K562 (cell line): ENCODE measurements at regions not wholly inside any gene's neighbourhood (a gene's known extent, or its start where the extent isn't known, plus 50 kb on each side); places are given as distances from the start of the nearest gene placed in this dataset.

Source experiments
- ATAC-seq: fragments of 200-7000 bp; cut with Tn5 transposase; 3 replicates; pipeline ENCODE4 v1.9.1; 2020; ENCODE audit warnings: moderate library complexity
- BruUV-seq: library from RNA; stranded (reverse); fragments of 400-500 nt; replicated peaks from 2 replicates; lab custom pipeline; 2021; lab: Mats Ljungman, UMichigan
- CTCF ChIA-PET: fragments of 300-600 bp; formaldehyde crosslinking; extraction: SDS; loops from one replicate; lab custom pipeline; 2021; ENCODE audit warnings: low intra/inter-chr PET ratio; lab: Yijun Ruan, JAX
- POLR2A ChIA-PET: fragments of 300-600, 350-650 bp; sonication (Branson Sonifier 250); formaldehyde crosslinking; extraction: SDS; loops from one replicate; lab custom pipeline; 2021; ENCODE audit warnings: antibody characterized with exemption, inconsistent platforms; lab: Yijun Ruan, JAX
- DNase-seq, 4 experiments: peaks; one replicate each; pipeline versions ENCODE4 v3.0.0 to v3.0.0-alpha.2; 2011 to 2018; ENCODE audit warnings: low spot score in 3 of 4, mixed read lengths in 3 of 4; ENCODE audit errors: extremely low read depth in 1 of 4
- FAIRE-seq: peaks from 2 replicates; lab custom pipeline; 2011; peaks lifted over from hg19 to GRCh38; lab: Jason Lieb, UNC
- H2AFZ ChIP-seq: 2 replicates; pipeline ENCODE4 v1.6.0; 2011; ENCODE audit warnings: low read depth, low read length, control low read depth, inconsistent platforms
- H3K27ac ChIP-seq: fragments of 200-600 bp; 3 replicates; pipeline ENCODE4 v1.8.0; 2011; ENCODE audit warnings: low read depth, mild to moderate bottlenecking, control low read depth, inconsistent platforms, low read length, moderate library complexity, mixed read lengths; ENCODE audit errors: extremely low read depth
- H3K27me3 ChIP-seq, 2 experiments: fragments of 300-600 bp in 1 of 2; 2 replicates in 1 of 2; 3 replicates in 1 of 2; pipeline versions ENCODE4 v1.6.0 to v1.8.0; 2011; ENCODE audit warnings: inconsistent platforms in 2 of 2, low read length in 2 of 2, mild to moderate bottlenecking in 1 of 2, mixed read lengths in 1 of 2, moderate library complexity in 1 of 2; ENCODE audit not compliant: control insufficient read depth in 2 of 2, insufficient read depth in 2 of 2
- H3K36me3 ChIP-seq: fragments of 300-600 bp; 3 replicates; pipeline ENCODE4 v1.8.0; 2011; ENCODE audit warnings: mild to moderate bottlenecking, low read length, inconsistent platforms; ENCODE audit not compliant: control insufficient read depth, insufficient read depth
- H3K4me1 ChIP-seq, 2 experiments: fragments of 200-600 bp in 1 of 2; replicated peaks in 1 of 2; 2 replicates in 1 of 2; 3 replicates in 1 of 2; pipeline versions ENCODE4 v1.5.1 to v1.8.0; 2011; ENCODE audit warnings: inconsistent platforms in 2 of 2, low read length in 2 of 2, mild to moderate bottlenecking in 1 of 2, mixed read lengths in 1 of 2, moderate library complexity in 1 of 2; ENCODE audit not compliant: control insufficient read depth in 2 of 2, insufficient read depth in 2 of 2
- H3K4me2 ChIP-seq: 2 replicates; pipeline ENCODE4 v1.6.1; 2011; ENCODE audit warnings: low read length, control low read depth, inconsistent platforms, mixed read lengths; ENCODE audit not compliant: insufficient read depth
- H3K4me3 ChIP-seq: fragments of 200-600 bp; sonication (generic), shearing (Covaris generic); 2 replicates; pipeline ENCODE4 v1.5.1; 2016; ENCODE audit warnings: control low read depth, inconsistent platforms
- H3K79me2 ChIP-seq: fragments of 200-600 bp; 3 replicates; pipeline ENCODE4 v1.8.0; 2011; ENCODE audit warnings: low read length, inconsistent platforms; ENCODE audit not compliant: control insufficient read depth, insufficient read depth
- H3K9ac ChIP-seq, 2 experiments: 2 replicates each; pipeline versions ENCODE4 v1.6.0 to v1.6.1; 2011; ENCODE audit warnings: low read depth in 2 of 2, low read length in 2 of 2, control low read depth in 1 of 2, inconsistent platforms in 1 of 2, mild to moderate bottlenecking in 1 of 2, mixed read lengths in 1 of 2; ENCODE audit not compliant: insufficient read depth in 1 of 2
- H3K9me1 ChIP-seq: one replicate; pipeline ENCODE4 v1.6.0; 2011; ENCODE audit warnings: inconsistent platforms, mild to moderate bottlenecking, low read length, moderate library complexity; ENCODE audit not compliant: control insufficient read depth, insufficient read depth
- H3K9me3 ChIP-seq: replicated peaks from 2 replicates; pipeline ENCODE4 v1.5.1; 2011; ENCODE audit warnings: low read depth, low read length, inconsistent platforms; ENCODE audit not compliant: control insufficient read depth, insufficient read depth
- H4K20me1 ChIP-seq: replicated peaks from 2 replicates; pipeline ENCODE4 v1.6.1; 2011; ENCODE audit warnings: low read length, inconsistent platforms, mixed read lengths; ENCODE audit not compliant: control insufficient read depth, insufficient read depth
- SIN3B ChIP-seq: fragments of 450-650 bp; IDR thresholded peaks from 2 replicates; pipeline ENCODE4 v1.6.1; 2017; ENCODE audit warnings: low read depth, mild to moderate bottlenecking, moderate library complexity
- SMARCE1 ChIP-seq: fragments of 450-650 bp; IDR thresholded peaks from 2 replicates; pipeline ENCODE4 v1.7.1; 2016; ENCODE audit warnings: mild to moderate bottlenecking
- ZNF239 ChIP-seq: fragments of 250-450 bp; sonication (Bioruptor Pico); IDR thresholded peaks from 2 replicates; pipeline ENCODE4 v1.4.0; 2020; ENCODE audit warnings: mild to moderate bottlenecking
- WGBS: fragments of 100-300 bp; shearing (Covaris generic); methylation state at CpG from one replicate; pipeline ENCODE4 v1.1.6; 2016; ENCODE audit warnings: low coverage, mixed read lengths; ENCODE audit not compliant: insufficient coverage; ENCODE audit errors: missing lambda C conversion rate; 5-methylcytosine and 5-hydroxymethylcytosine counted together
- in situ Hi-C: fragments of 300-500 bp; cut with MboI; formaldehyde crosslinking; loops from 4 replicates; pipeline ENCODE4 v1.15.0; 2018; ENCODE audit warnings: inconsistent platforms, mixed read lengths
- intact Hi-C: fragments of 100-400 bp; cut with micrococcal nuclease; formaldehyde crosslinking; loops from 2 replicates; pipeline ENCODE4 v1.14.2; 2022
- TF ChIP-seq, protein P1 (sequence below): fragments of 150-350 bp; IDR thresholded peaks from 2 replicates; pipeline ENCODE4 v1.6.1; 2014; ENCODE audit warnings: low read depth, mild to moderate bottlenecking, low read length, borderline replicate concordance
- TF ChIP-seq, protein P2 (sequence below), 2 experiments: IDR thresholded peaks in 1 of 2; conservative IDR thresholded peaks in 1 of 2; 2 replicates each; pipeline ENCODE4 v1.6.1; 2016; ENCODE audit warnings: low read depth in 2 of 2, mild to moderate bottlenecking in 1 of 2, missing compliant biosample characterization in 1 of 2, missing genetic modification characterization in 1 of 2, moderate library complexity in 1 of 2

DNA sequence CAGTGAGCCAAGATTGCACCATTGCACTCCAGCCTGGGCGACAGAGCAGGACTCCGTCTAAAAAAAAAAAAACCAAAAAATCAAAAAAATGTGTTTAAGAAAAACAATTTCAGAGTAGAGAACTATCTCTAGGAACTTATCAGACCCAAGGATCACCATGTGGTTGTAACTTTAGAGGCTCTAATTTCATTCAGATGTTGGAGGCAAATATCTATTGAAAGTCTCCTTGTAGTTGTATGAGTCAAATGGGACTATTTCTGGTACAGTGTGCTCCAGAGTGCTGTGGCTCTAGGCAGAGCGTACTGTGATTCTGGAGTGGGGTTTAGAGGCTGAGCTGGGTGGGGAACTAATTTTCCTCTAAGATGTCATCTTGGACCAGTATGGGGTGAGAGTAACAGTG lies 398.7 kb downstream of the SHQ1 start:
- no peak overlapping the region for H2AFZ ChIP-seq
- FAIRE-seq (no peak), ATAC-seq (no peak), DNase-seq (no peak)
- intact Hi-C loops = loop anchor here (5.0 to 10.0 kb wide), 5 partner anchors 38 to 365 kb away; no protein-coding TSS in a partner anchor
- H3K4me3 ChIP-seq = no peak overlapping the region
- POLR2A ChIA-PET = no interaction called here
- H3K4me1 ChIP-seq = peaks cover 27 to 49% of the 10 kb centered on the region in 2 experiments
- peaks cover 9% of the 10 kb centered on the region; the same call in 2 of the 3 replicates for H3K36me3 ChIP-seq
- in situ Hi-C loops = no loop called here
- WGBS = 59% methylated on average over 2 of the region's 3 CpGs
- H4K20me1 ChIP-seq = 0 out of 2 replicates have a peak, but pooled peaks cover 7% of the 10 kb centered on the region
- peak overlapping the region; percentile 93; the same call in 1 of the 3 replicates for H3K27ac ChIP-seq
- no peak overlapping the region for H3K4me2 ChIP-seq
- no peaks in the 10 kb centered on the region for H3K9me3 ChIP-seq
- H3K27me3 ChIP-seq = no peaks in the 10 kb centered on the region
- no TSS peak for BruUV-seq
- peaks cover 27% of the 10 kb centered on the region for H3K79me2 ChIP-seq
- H3K9me1 ChIP-seq = no peaks in the 10 kb centered on the region
- CTCF ChIA-PET = no interaction called here
- no peak overlapping the region for H3K9ac ChIP-seq
- TF ChIP-seq ZNF239 (CRISPR knock-in tag) = no peak
- TF ChIP-seq, protein P1, sequence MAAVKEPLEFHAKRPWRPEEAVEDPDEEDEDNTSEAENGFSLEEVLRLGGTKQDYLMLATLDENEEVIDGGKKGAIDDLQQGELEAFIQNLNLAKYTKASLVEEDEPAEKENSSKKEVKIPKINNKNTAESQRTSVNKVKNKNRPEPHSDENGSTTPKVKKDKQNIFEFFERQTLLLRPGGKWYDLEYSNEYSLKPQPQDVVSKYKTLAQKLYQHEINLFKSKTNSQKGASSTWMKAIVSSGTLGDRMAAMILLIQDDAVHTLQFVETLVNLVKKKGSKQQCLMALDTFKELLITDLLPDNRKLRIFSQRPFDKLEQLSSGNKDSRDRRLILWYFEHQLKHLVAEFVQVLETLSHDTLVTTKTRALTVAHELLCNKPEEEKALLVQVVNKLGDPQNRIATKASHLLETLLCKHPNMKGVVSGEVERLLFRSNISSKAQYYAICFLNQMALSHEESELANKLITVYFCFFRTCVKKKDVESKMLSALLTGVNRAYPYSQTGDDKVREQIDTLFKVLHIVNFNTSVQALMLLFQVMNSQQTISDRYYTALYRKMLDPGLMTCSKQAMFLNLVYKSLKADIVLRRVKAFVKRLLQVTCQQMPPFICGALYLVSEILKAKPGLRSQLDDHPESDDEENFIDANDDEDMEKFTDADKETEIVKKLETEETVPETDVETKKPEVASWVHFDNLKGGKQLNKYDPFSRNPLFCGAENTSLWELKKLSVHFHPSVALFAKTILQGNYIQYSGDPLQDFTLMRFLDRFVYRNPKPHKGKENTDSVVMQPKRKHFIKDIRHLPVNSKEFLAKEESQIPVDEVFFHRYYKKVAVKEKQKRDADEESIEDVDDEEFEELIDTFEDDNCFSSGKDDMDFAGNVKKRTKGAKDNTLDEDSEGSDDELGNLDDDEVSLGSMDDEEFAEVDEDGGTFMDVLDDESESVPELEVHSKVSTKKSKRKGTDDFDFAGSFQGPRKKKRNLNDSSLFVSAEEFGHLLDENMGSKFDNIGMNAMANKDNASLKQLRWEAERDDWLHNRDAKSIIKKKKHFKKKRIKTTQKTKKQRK = no peak
- no peak for TF ChIP-seq SMARCE1
- TF ChIP-seq SIN3B = no peak
- TF ChIP-seq, protein P2, sequence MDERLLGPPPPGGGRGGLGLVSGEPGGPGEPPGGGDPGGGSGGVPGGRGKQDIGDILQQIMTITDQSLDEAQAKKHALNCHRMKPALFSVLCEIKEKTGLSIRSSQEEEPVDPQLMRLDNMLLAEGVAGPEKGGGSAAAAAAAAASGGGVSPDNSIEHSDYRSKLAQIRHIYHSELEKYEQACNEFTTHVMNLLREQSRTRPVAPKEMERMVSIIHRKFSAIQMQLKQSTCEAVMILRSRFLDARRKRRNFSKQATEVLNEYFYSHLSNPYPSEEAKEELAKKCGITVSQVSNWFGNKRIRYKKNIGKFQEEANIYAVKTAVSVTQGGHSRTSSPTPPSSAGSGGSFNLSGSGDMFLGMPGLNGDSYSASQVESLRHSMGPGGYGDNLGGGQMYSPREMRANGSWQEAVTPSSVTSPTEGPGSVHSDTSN (CRISPR knock-in tag; IDR thresholded peaks at IDR 0.05; ENCODE audit: low read depth) = no peak
- TF ChIP-seq, protein P2 (tag; conservative IDR thresholded peaks at IDR 0.05; ENCODE audit: low read depth) = no peak
